ENCODE measurements at regions not wholly inside any gene's neighbourhood (a gene's known extent, or its start where the extent isn't known, plus 50 kb on each side); places are given as distances from the start of the nearest gene placed in this dataset.

GRCh38 chr13:111957913-111958450 is 109.0 kb upstream of the SOX1 start:
- Histone ChIP-seq H3K27ac (no peak overlapping the region), H3K27me3 (replicated peaks) (no peaks in the 10 kb centered on the region), H3K36me3 (replicated peaks) (no peaks in the 10 kb centered on the region), H3K4me3 (ENCODE audit: low read depth, low read length) (no peak overlapping the region)
- DNase-seq, result no peak
- in situ Hi-C loops (cut with HindIII; ENCODE audit: low pct_ligation_motif_present, low sequenced_read_pairs), result no loop called here
- no peak for TF ChIP-seq CTCF (IDR thresholded peaks at IDR 0.05; ENCODE audit: low read depth, low read length, missing control alignments)

- in situ Hi-C loops (cut with HindIII; ENCODE audit: low pct_ligation_motif_present, low sequenced_read_pairs), result no loop called here
- H3K4me3 ChIP-seq (ENCODE audit: low read depth, low read length), result no peak overlapping the region
- H3K36me3 ChIP-seq (replicated peaks), result no peaks in the 10 kb centered on the region
- DNase-seq, result no peak
- H3K27ac ChIP-seq, result no peak overlapping the region
- H3K27me3 ChIP-seq (replicated peaks), result no peaks in the 10 kb centered on the region
- no peak for TF ChIP-seq CTCF (IDR thresholded peaks at IDR 0.05; ENCODE audit: low read depth, low read length, missing control alignments)
Measured at GRCh38 chr13:111958612-111959395, 108.1 kb upstream of the SOX1 start.

GRCh38 chr13:111960152-111960772 is 106.7 kb upstream of the SOX1 start:
- in situ Hi-C loops (cut with HindIII; ENCODE audit: low pct_ligation_motif_present, low sequenced_read_pairs), result no loop called here

GRCh38 chr13:111961236-111961635 is 105.7 kb upstream of the SOX1 start:
- no peak for DNase-seq
- no peak for TF ChIP-seq CTCF (IDR thresholded peaks at IDR 0.05; ENCODE audit: low read depth, low read length, missing control alignments)
- in situ Hi-C loops (cut with HindIII; ENCODE audit: low pct_ligation_motif_present, low sequenced_read_pairs), result no loop called here

More at GRCh38 chr13:111960152-111960772, 106.7 kb upstream of the SOX1 start:
- no peak overlapping the region for H3K4me3 ChIP-seq (ENCODE audit: low read depth, low read length)
- H3K27me3 ChIP-seq (replicated peaks), result no peaks in the 10 kb centered on the region
- H3K36me3 ChIP-seq (replicated peaks), result no peaks in the 10 kb centered on the region
- DNase-seq, result no peak
- no peak for TF ChIP-seq CTCF (IDR thresholded peaks at IDR 0.05; ENCODE audit: low read depth, low read length, missing control alignments)
- H3K27ac ChIP-seq, result no peak overlapping the region

GRCh38 chr13:111961651-111962192 is 105.2 kb upstream of the SOX1 start:
- no peak overlapping the region for H3K27ac ChIP-seq
- in situ Hi-C loops (cut with HindIII; ENCODE audit: low pct_ligation_motif_present, low sequenced_read_pairs), result no loop called here
- H3K4me3 ChIP-seq (ENCODE audit: low read depth, low read length), result no peak overlapping the region
- TF ChIP-seq CTCF (IDR thresholded peaks at IDR 0.05; ENCODE audit: low read depth, low read length, missing control alignments), result no peak
- no peaks in the 10 kb centered on the region for H3K36me3 ChIP-seq (replicated peaks)
- no peak for DNase-seq
- H3K27me3 ChIP-seq (replicated peaks), result no peaks in the 10 kb centered on the region

More at GRCh38 chr13:111961236-111961635, 105.7 kb upstream of the SOX1 start:
- H3K4me3 ChIP-seq (ENCODE audit: low read depth, low read length), result no peak overlapping the region
- no peak overlapping the region for H3K27ac ChIP-seq
- no peaks in the 10 kb centered on the region for H3K36me3 ChIP-seq (replicated peaks)
- no peaks in the 10 kb centered on the region for H3K27me3 ChIP-seq (replicated peaks)
